KMS-11 (cell line): ENCODE measurements at regions not wholly inside any gene's neighbourhood (a gene's known extent, or its start where the extent isn't known, plus 50 kb on each side); places are given as distances from the start of the nearest gene placed in this dataset.

ENCODE experiments used
- H2AFZ ChIP-seq: fragments of 200-600 bp; sonication (generic); 2 replicates; pipeline ENCODE4 v1.6.1; 2016; ENCODE audit warnings: antibody characterized with exemption, mixed run types, low read depth
- H3K27ac ChIP-seq: fragments of 200-600 bp; sonication (generic); 2 replicates; pipeline ENCODE4 v1.6.1; 2016; ENCODE audit warnings: mild to moderate bottlenecking, mixed run types
- H3K27me3 ChIP-seq: fragments of 200-600 bp; sonication (generic); 2 replicates; pipeline ENCODE4 v1.6.1; 2017; ENCODE audit warnings: mild to moderate bottlenecking, low read depth, mixed run types, moderate library complexity; ENCODE audit not compliant: insufficient read depth
- H3K36me3 ChIP-seq: fragments of 200-600 bp; sonication (generic); 2 replicates; pipeline ENCODE4 v1.6.1; 2017; ENCODE audit warnings: mild to moderate bottlenecking, mixed run types; ENCODE audit not compliant: insufficient read depth
- H3K4me1 ChIP-seq: fragments of 200-600 bp; sonication (generic); 2 replicates; pipeline ENCODE4 v1.6.1; 2016; ENCODE audit warnings: mild to moderate bottlenecking, low read depth, mixed run types; ENCODE audit not compliant: poor library complexity, severe bottlenecking
- H3K4me2 ChIP-seq: fragments of 200-600 bp; sonication (generic); 2 replicates; pipeline ENCODE4 v1.7.0; 2016; ENCODE audit warnings: mild to moderate bottlenecking, mixed run types
- H3K4me3 ChIP-seq: fragments of 200-600 bp; sonication (generic); IDR thresholded peaks from 2 replicates; pipeline ENCODE4 v1.6.1; 2017; ENCODE audit warnings: low read depth, low read length, mixed read lengths; ENCODE audit not compliant: insufficient read depth
- H3K79me2 ChIP-seq: fragments of 200-600 bp; sonication (generic); 2 replicates; pipeline ENCODE4 v1.6.1; 2016; ENCODE audit warnings: low read depth, mixed run types; ENCODE audit not compliant: insufficient read depth
- H3K9ac ChIP-seq: fragments of 200-600 bp; sonication (generic); 2 replicates; pipeline ENCODE4 v1.6.1; 2016; ENCODE audit warnings: mild to moderate bottlenecking, mixed run types
- H4K20me1 ChIP-seq: fragments of 200-600 bp; sonication (generic); 2 replicates; pipeline ENCODE4 v1.6.1; 2016; ENCODE audit warnings: mild to moderate bottlenecking, mixed run types; ENCODE audit not compliant: insufficient read depth
- CTCF ChIP-seq: fragments of 200-600 bp; sonication (generic); conservative IDR thresholded peaks from 2 replicates; pipeline ENCODE4 v1.6.1; 2017; ENCODE audit warnings: low read depth, mild to moderate bottlenecking, antibody characterized with exemption, low read length, moderate library complexity, mixed read lengths

- no peak for TF ChIP-seq CTCF
- Histone ChIP-seq H3K4me2 (peak overlapping the region; percentile 41), H3K9ac (no peak overlapping the region), H3K79me2 (no peaks in the 10 kb centered on the region), H3K27me3 (peaks cover 10% of the 10 kb centered on the region), H2AFZ (no peak overlapping the region), H3K36me3 (no peaks in the 10 kb centered on the region), H3K27ac (no peak overlapping the region), H4K20me1 (no peaks in the 10 kb centered on the region), H3K4me3 (no peak overlapping the region), H3K4me1 (peaks cover 10% of the 10 kb centered on the region)
Measured at GRCh38 chr14:21729703-21730233, 56.1 kb upstream of the OR4E1 start.

DNA sequence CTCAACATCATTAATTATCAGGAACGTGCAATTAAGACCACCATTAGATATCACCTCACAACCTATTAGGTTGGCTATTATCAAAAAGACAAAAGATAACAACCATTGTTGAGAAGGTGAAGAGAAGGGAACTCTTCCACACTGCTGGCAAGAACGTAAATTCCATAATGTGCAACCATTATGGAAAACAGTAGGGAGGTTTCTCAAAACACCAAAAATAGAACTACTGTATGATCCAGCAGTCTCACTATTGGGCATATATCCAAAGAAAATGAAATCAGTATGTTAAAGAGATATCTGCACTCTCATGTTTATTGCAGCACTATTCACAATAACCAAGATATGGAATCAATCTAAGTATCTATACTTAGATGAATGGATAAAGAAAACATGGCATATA is 51.6 kb upstream of the OR4E1 start:
- no peak overlapping the region for H3K9ac ChIP-seq
- H3K36me3 ChIP-seq = no peaks in the 10 kb centered on the region
- H3K27me3 ChIP-seq = 0 out of 2 replicates have a peak, but pooled peaks cover 5% of the 10 kb centered on the region
- H3K4me2 ChIP-seq = no peak overlapping the region
- H3K79me2 ChIP-seq = no peaks in the 10 kb centered on the region
- H3K4me3 ChIP-seq = no peak overlapping the region
- no peak overlapping the region for H3K27ac ChIP-seq
- TF ChIP-seq CTCF = no peak
- H3K4me1 ChIP-seq = peaks cover 55% of the 10 kb centered on the region
- no peaks in the 10 kb centered on the region for H4K20me1 ChIP-seq
- no peak overlapping the region for H2AFZ ChIP-seq

DNA sequence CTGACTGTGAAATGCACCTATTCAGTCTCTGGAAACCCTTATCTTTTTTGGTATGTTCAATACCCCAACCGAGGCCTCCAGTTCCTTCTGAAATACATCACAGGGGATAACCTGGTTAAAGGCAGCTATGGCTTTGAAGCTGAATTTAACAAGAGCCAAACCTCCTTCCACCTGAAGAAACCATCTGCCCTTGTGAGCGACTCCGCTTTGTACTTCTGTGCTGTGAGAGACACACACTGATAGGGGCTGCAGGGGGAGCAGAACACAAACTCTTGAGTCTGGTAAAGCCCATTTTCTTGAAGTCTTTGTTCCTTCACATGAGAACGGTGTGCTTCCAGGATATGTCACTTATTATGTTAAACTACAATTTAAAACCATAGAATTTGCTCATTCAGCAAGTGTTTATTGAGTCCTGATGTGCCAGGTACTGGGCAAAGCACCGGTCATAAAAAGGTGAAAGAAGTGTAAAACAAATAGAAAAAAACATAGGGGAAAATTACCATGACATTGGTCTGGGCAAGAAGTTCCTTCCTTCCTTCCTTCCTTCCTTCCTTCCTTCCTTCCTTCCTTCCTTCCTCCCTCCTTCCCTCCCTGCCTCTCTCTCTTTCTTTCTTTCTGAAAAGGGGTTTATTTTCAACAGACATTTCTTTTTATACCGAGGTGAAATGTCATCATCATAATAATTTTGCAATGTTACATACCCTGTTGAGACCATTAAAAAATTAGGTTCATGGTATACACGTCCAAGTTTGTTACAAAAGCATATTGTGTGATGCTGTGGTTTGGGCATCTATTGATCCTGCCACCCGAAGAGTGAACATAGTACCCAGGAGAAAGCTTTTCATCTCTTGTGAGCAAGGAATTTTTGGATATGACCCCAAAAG is 50.7 kb upstream of the OR4E1 start:
- no peak for TF ChIP-seq CTCF
- H3K27ac ChIP-seq = peak overlapping the region; percentile 97; the same call in 1 of the 2 replicates
- H3K4me1 ChIP-seq = peaks cover 51% of the 10 kb centered on the region
- H3K27me3 ChIP-seq = 0 out of 2 replicates have a peak, but pooled peaks cover 5% of the 10 kb centered on the region
- H3K9ac ChIP-seq = no peak overlapping the region
- H3K4me3 ChIP-seq = no peak overlapping the region
- peak overlapping the region; percentile 98; the same call in 1 of the 2 replicates for H3K4me2 ChIP-seq
- peak overlapping the region; percentile 63; the same call in 1 of the 2 replicates for H2AFZ ChIP-seq
- no peaks in the 10 kb centered on the region for H3K79me2 ChIP-seq
- no peaks in the 10 kb centered on the region for H3K36me3 ChIP-seq
- H4K20me1 ChIP-seq = no peaks in the 10 kb centered on the region

DNA sequence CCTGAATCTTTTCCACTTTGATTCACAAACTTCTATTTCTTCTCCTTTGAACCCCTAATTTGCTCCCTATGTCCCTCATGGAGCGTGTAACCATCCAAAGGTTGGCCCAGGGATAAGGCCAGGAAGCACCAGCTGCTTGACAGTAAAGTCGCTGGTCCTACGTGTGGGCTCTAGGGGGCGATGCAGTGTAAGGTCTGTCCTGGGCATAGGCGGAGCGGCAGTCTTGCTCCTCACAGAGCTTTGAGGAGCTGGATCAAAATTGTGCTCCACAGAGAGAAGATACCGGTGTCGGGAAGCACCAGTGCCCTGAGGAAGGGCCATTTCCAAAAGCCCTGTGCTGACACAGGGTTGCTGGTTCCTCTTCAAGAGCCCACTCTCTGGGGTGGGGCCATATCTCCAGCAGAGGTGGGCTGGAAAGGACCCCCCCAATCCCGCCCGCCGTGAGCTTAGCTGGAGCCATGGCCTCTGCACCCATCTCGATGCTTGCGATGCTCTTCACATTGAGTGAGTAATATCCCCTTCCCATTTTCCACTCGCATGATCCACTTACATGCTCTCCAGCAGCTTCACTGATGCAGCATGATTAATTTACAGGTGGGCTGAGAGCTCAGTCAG is 49.9 kb upstream of the OR4E1 start:
- no peaks in the 10 kb centered on the region for H4K20me1 ChIP-seq
- peak overlapping the region; percentile 64 for H3K9ac ChIP-seq
- peaks cover 46% of the 10 kb centered on the region for H3K4me1 ChIP-seq
- H3K4me2 ChIP-seq = peak overlapping the region; percentile 98
- no peaks in the 10 kb centered on the region for H3K79me2 ChIP-seq
- H3K4me3 ChIP-seq = no peak overlapping the region
- H3K36me3 ChIP-seq = no peaks in the 10 kb centered on the region
- H2AFZ ChIP-seq = peak overlapping the region; percentile 63; the same call in 1 of the 2 replicates
- peak overlapping the region; percentile 97 for H3K27ac ChIP-seq
- TF ChIP-seq CTCF = peak; percentile 85
- 0 out of 2 replicates have a peak, but pooled peaks cover 2% of the 10 kb centered on the region for H3K27me3 ChIP-seq
